ENCODE measurements at regions not wholly inside any gene's neighbourhood (a gene's known extent, or its start where the extent isn't known, plus 50 kb on each side); places are given as distances from the start of the nearest gene placed in this dataset.

GRCh38 chr7:50863053-50863452 is 80.4 kb upstream of the GRB10 start:
- Histone ChIP-seq H3K4me1 (no peaks in the 10 kb centered on the region), H3K27me3 (no peaks in the 10 kb centered on the region), H3K36me3 (ENCODE audit: low read depth, missing control alignments) (no peaks in the 10 kb centered on the region), H3K4me3 (no peak overlapping the region), H3K9me3 (no peaks in the 10 kb centered on the region), H3K27ac (no peak overlapping the region)
- TF ChIP-seq POLR2A (IDR thresholded peaks at IDR 0.05) (no peak), CTCF (IDR thresholded peaks at IDR 0.05) (no peak)
- intact Hi-C loops (cut with DNase I; ENCODE audit: low total_unique reads), result no loop called here
- WGBS, 2 donors, result 71 to 80% methylated on average over 3 of the region's 3 CpGs
- DNase-seq, result no peak

- DNase-seq, result no peak
- Histone ChIP-seq H3K4me1 (no peaks in the 10 kb centered on the region), H3K9me3 (no peaks in the 10 kb centered on the region), H3K27me3 (no peaks in the 10 kb centered on the region), H3K4me3 (no peak overlapping the region), H3K36me3 (ENCODE audit: low read depth, missing control alignments) (no peaks in the 10 kb centered on the region), H3K27ac (no peak overlapping the region)
- TF ChIP-seq POLR2A (IDR thresholded peaks at IDR 0.05), result no peak
- no peak for TF ChIP-seq CTCF (IDR thresholded peaks at IDR 0.05)
- 87 to 89% methylated on average over 1 of the region's 1 CpG for WGBS, 2 donors
- intact Hi-C loops (cut with DNase I; ENCODE audit: low total_unique reads), result no loop called here
Observed at GRCh38 chr7:50862302-50862701, 79.6 kb upstream of the GRB10 start.

- Histone ChIP-seq H3K9me3 (no peaks in the 10 kb centered on the region), H3K4me1 (no peaks in the 10 kb centered on the region), H3K27ac (no peak overlapping the region), H3K4me3 (no peak overlapping the region), H3K36me3 (ENCODE audit: low read depth, missing control alignments) (no peaks in the 10 kb centered on the region), H3K27me3 (no peaks in the 10 kb centered on the region)
- 89 to 94% methylated on average over 2 of the region's 2 CpGs for WGBS, 2 donors
- intact Hi-C loops (cut with DNase I; ENCODE audit: low total_unique reads), result no loop called here
- TF ChIP-seq CTCF (IDR thresholded peaks at IDR 0.05), result no peak
- no peak for TF ChIP-seq POLR2A (IDR thresholded peaks at IDR 0.05)
- DNase-seq, result no peak
Observed at GRCh38 chr7:50860598-50860997, 77.9 kb upstream of the GRB10 start.

DNA sequence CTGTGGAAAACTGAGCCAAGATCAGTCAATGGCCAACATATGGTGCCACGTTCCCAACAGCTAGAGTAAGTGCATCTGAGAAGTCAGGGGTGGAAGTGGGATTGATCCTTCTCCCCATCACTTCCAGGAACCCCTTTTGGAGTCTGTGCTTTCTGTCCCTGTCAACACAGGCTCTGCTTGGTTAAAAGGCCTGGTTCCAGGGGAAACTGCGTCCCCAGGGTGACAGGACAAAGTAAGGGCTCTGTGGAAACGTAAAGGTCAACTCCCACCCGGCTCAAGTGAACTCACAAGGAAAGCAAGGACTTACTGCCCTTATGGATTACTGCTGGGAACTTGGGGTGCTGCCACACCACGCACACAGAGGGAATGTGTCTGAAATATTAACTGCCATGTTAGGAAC is 77.5 kb upstream of the GRB10 start:
- intact Hi-C loops (cut with DNase I; ENCODE audit: low total_unique reads), result no loop called here
- H3K27me3 ChIP-seq, result no peaks in the 10 kb centered on the region
- H3K4me3 ChIP-seq, result no peak overlapping the region
- WGBS, 2 donors, result 81 to 85% methylated on average over 5 of the region's 5 CpGs
- no peak for TF ChIP-seq CTCF (IDR thresholded peaks at IDR 0.05)
- TF ChIP-seq POLR2A (IDR thresholded peaks at IDR 0.05), result no peak
- H3K9me3 ChIP-seq, result no peaks in the 10 kb centered on the region
- DNase-seq, result no peak
- no peak overlapping the region for H3K27ac ChIP-seq
- no peaks in the 10 kb centered on the region for H3K4me1 ChIP-seq
- no peaks in the 10 kb centered on the region for H3K36me3 ChIP-seq (ENCODE audit: low read depth, missing control alignments)

DNA sequence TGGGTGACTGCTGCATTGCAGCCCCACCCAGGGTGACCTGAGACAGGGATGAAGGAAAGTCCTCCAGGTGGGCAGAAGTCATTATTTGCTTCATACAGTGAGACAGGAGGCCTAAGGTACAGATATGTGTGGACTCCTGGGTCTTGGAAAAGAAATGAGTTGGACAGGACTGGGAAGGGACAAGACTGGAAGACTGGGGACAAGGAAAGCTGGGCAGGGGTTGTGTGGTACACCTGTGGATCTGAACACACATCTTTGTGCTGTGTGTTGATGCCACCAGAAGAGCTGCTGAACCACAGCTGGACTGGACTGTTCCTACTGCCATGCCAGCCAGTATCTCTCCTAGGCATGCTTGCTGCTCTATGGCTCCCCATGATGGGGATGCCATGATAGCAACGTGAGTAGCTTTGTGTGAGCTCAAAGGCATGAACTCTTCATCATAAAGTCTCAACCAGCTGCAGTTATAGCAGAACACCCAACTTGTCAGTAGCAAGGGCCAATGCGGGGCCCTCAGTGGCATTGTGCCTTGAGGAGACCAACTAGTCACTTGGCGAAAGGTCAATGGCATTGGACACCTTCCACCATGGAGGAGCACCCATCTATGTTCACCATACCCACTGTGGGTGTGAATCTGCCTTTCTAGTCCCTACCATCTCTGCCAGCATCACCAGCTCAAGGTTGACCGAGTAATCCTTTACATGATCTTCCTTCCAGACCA is 76.0 kb upstream of the GRB10 start:
- no peaks in the 10 kb centered on the region for H3K36me3 ChIP-seq (ENCODE audit: low read depth, missing control alignments)
- H3K27ac ChIP-seq, result no peak overlapping the region
- H3K4me1 ChIP-seq, result no peaks in the 10 kb centered on the region
- no peak overlapping the region for H3K4me3 ChIP-seq
- intact Hi-C loops (cut with DNase I; ENCODE audit: low total_unique reads), result no loop called here
- TF ChIP-seq CTCF (IDR thresholded peaks at IDR 0.05) (no peak), POLR2A (IDR thresholded peaks at IDR 0.05) (no peak)
- no peaks in the 10 kb centered on the region for H3K27me3 ChIP-seq
- H3K9me3 ChIP-seq, result no peaks in the 10 kb centered on the region
- WGBS, 2 donors, result 90% methylated on average over 4 of the region's 4 CpGs
- DNase-seq, result no peak
